ENCODE measurements at regions not wholly inside any gene's neighbourhood (a gene's known extent, or its start where the extent isn't known, plus 50 kb on each side); places are given as distances from the start of the nearest gene placed in this dataset.

GRCh38 chr15:96728591-96728990, 398.1 kb downstream of the NR2F2 start:
- TF ChIP-seq CTCF (IDR thresholded peaks at IDR 0.05), result no peak
- TF ChIP-seq POLR2A (IDR thresholded peaks at IDR 0.05), result no peak

Data from thyroid gland (tissue), 4 donors.